Neuron (in vitro differentiated cells): ENCODE measurements at regions not wholly inside any gene's neighbourhood (a gene's known extent, or its start where the extent isn't known, plus 50 kb on each side); places are given as distances from the start of the nearest gene placed in this dataset.

Source experiments
- H2AFZ ChIP-seq: one replicate; pipeline ENCODE4 v1.6.1; 2013; ENCODE audit warnings: low read depth, mild to moderate bottlenecking, inconsistent platforms, low read length, moderate library complexity
- H3K27me3 ChIP-seq: one replicate; pipeline ENCODE4 v1.6.1; 2013; ENCODE audit warnings: low read length; ENCODE audit not compliant: insufficient read depth
- H3K36me3 ChIP-seq: one replicate; pipeline ENCODE4 v1.6.1; 2013; ENCODE audit warnings: low read length; ENCODE audit not compliant: insufficient read depth
- H3K4me1 ChIP-seq: one replicate; pipeline ENCODE4 v1.6.1; 2013; ENCODE audit warnings: low read length; ENCODE audit not compliant: insufficient read depth
- H3K4me3 ChIP-seq: 2 replicates; pipeline ENCODE4 v1.5.1; 2013; ENCODE audit warnings: mild to moderate bottlenecking, low read length, moderate library complexity
- H3K9me3 ChIP-seq: one replicate; pipeline ENCODE4 v1.6.1; 2013; ENCODE audit warnings: low read length

GRCh38 chr3:106616556-106616955 is 747.7 kb upstream of the CBLB start:
- Histone ChIP-seq H2AFZ (no peak overlapping the region), H3K27me3 (no peaks in the 10 kb centered on the region), H3K36me3 (no peaks in the 10 kb centered on the region), H3K4me3 (no peak overlapping the region), H3K4me1 (no peaks in the 10 kb centered on the region), H3K9me3 (no peaks in the 10 kb centered on the region)

GRCh38 chr3:106617276-106617675 is 748.5 kb upstream of the CBLB start:
- H3K36me3 ChIP-seq = no peaks in the 10 kb centered on the region
- H3K4me1 ChIP-seq = no peaks in the 10 kb centered on the region
- H3K9me3 ChIP-seq = no peaks in the 10 kb centered on the region
- H3K4me3 ChIP-seq = no peak overlapping the region
- no peaks in the 10 kb centered on the region for H3K27me3 ChIP-seq
- no peak overlapping the region for H2AFZ ChIP-seq

- Histone ChIP-seq H3K4me1 (no peaks in the 10 kb centered on the region), H3K4me3 (no peak overlapping the region), H3K36me3 (no peaks in the 10 kb centered on the region), H3K27me3 (no peaks in the 10 kb centered on the region), H3K9me3 (no peaks in the 10 kb centered on the region), H2AFZ (no peak overlapping the region)
Observed at GRCh38 chr3:106620646-106621045, 751.8 kb upstream of the CBLB start.

- H2AFZ ChIP-seq = no peak overlapping the region
- H3K9me3 ChIP-seq = no peaks in the 10 kb centered on the region
- no peak overlapping the region for H3K4me3 ChIP-seq
- H3K27me3 ChIP-seq = no peaks in the 10 kb centered on the region
- H3K36me3 ChIP-seq = no peaks in the 10 kb centered on the region
- no peaks in the 10 kb centered on the region for H3K4me1 ChIP-seq
Observed at GRCh38 chr3:106624154-106624553, 753.1 kb upstream of the CCDC54 start.

- H3K4me1 ChIP-seq = no peaks in the 10 kb centered on the region
- no peak overlapping the region for H2AFZ ChIP-seq
- H3K9me3 ChIP-seq = no peaks in the 10 kb centered on the region
- no peaks in the 10 kb centered on the region for H3K36me3 ChIP-seq
- H3K27me3 ChIP-seq = no peaks in the 10 kb centered on the region
- H3K4me3 ChIP-seq = no peak overlapping the region
Observed at GRCh38 chr3:106628407-106628806, 748.8 kb upstream of the CCDC54 start.

GRCh38 chr3:106629215-106629832 is 747.9 kb upstream of the CCDC54 start:
- H3K9me3 ChIP-seq = no peaks in the 10 kb centered on the region
- no peak overlapping the region for H2AFZ ChIP-seq
- no peaks in the 10 kb centered on the region for H3K4me1 ChIP-seq
- H3K36me3 ChIP-seq = no peaks in the 10 kb centered on the region
- H3K4me3 ChIP-seq = no peak overlapping the region
- no peaks in the 10 kb centered on the region for H3K27me3 ChIP-seq

GRCh38 chr3:106631373-106632108 is 745.7 kb upstream of the CCDC54 start:
- no peak overlapping the region for H3K4me3 ChIP-seq
- no peaks in the 10 kb centered on the region for H3K27me3 ChIP-seq
- no peaks in the 10 kb centered on the region for H3K36me3 ChIP-seq
- H3K9me3 ChIP-seq = no peaks in the 10 kb centered on the region
- H2AFZ ChIP-seq = no peak overlapping the region
- no peaks in the 10 kb centered on the region for H3K4me1 ChIP-seq

GRCh38 chr3:106635271-106635670 is 742.0 kb upstream of the CCDC54 start:
- H3K36me3 ChIP-seq = no peaks in the 10 kb centered on the region
- H3K9me3 ChIP-seq = no peaks in the 10 kb centered on the region
- no peaks in the 10 kb centered on the region for H3K27me3 ChIP-seq
- no peaks in the 10 kb centered on the region for H3K4me1 ChIP-seq
- no peak overlapping the region for H2AFZ ChIP-seq
- H3K4me3 ChIP-seq = no peak overlapping the region

GRCh38 chr3:106635826-106636225 is 741.4 kb upstream of the CCDC54 start:
- H3K9me3 ChIP-seq = no peaks in the 10 kb centered on the region
- no peaks in the 10 kb centered on the region for H3K4me1 ChIP-seq
- no peaks in the 10 kb centered on the region for H3K27me3 ChIP-seq
- H3K36me3 ChIP-seq = no peaks in the 10 kb centered on the region
- no peak overlapping the region for H3K4me3 ChIP-seq
- no peak overlapping the region for H2AFZ ChIP-seq

GRCh38 chr3:106640353-106640752 is 736.9 kb upstream of the CCDC54 start:
- no peaks in the 10 kb centered on the region for H3K27me3 ChIP-seq
- H3K9me3 ChIP-seq = peaks cover 5% of the 10 kb centered on the region
- H3K4me3 ChIP-seq = no peak overlapping the region
- H3K4me1 ChIP-seq = no peaks in the 10 kb centered on the region
- H2AFZ ChIP-seq = no peak overlapping the region
- no peaks in the 10 kb centered on the region for H3K36me3 ChIP-seq

- H3K4me3 ChIP-seq = no peak overlapping the region
- H3K4me1 ChIP-seq = no peaks in the 10 kb centered on the region
- no peak overlapping the region for H2AFZ ChIP-seq
- peaks cover 5% of the 10 kb centered on the region for H3K9me3 ChIP-seq
- no peaks in the 10 kb centered on the region for H3K36me3 ChIP-seq
- H3K27me3 ChIP-seq = no peaks in the 10 kb centered on the region
Observed at GRCh38 chr3:106642161-106642560, 735.1 kb upstream of the CCDC54 start.

- Histone ChIP-seq H2AFZ (no peak overlapping the region), H3K4me1 (no peaks in the 10 kb centered on the region), H3K9me3 (peaks cover 5% of the 10 kb centered on the region), H3K36me3 (no peaks in the 10 kb centered on the region), H3K4me3 (no peak overlapping the region), H3K27me3 (no peaks in the 10 kb centered on the region)
Observed at GRCh38 chr3:106643684-106644161, 733.5 kb upstream of the CCDC54 start.

GRCh38 chr3:106673926-106674569 is 703.2 kb upstream of the CCDC54 start:
- H3K4me3 ChIP-seq = no peak overlapping the region
- H3K36me3 ChIP-seq = no peaks in the 10 kb centered on the region

More at GRCh38 chr3:106673926-106674569, 703.2 kb upstream of the CCDC54 start:
- Histone ChIP-seq H2AFZ (no peak overlapping the region), H3K4me1 (no peaks in the 10 kb centered on the region), H3K9me3 (no peaks in the 10 kb centered on the region), H3K27me3 (no peaks in the 10 kb centered on the region)
